ENCODE measurements at regions not wholly inside any gene's neighbourhood (a gene's known extent, or its start where the extent isn't known, plus 50 kb on each side); places are given as distances from the start of the nearest gene placed in this dataset.

GRCh38 chr21:16311229-16311628 lies 581.4 kb downstream of the USP25 start:
- DNase-seq = no peak

- DNase-seq = no peak
Measured at GRCh38 chr21:16312321-16312720, 582.5 kb downstream of the USP25 start.

- no peak for DNase-seq
Measured at GRCh38 chr21:16315223-16315622, 585.4 kb downstream of the USP25 start.

- no peak for DNase-seq
Measured at GRCh38 chr21:16318651-16319300, 589.0 kb downstream of the USP25 start.

- no peak for DNase-seq
Measured at GRCh38 chr21:16320110-16320509, 590.3 kb downstream of the USP25 start.

GRCh38 chr21:16322454-16322853 lies 592.7 kb downstream of the USP25 start:
- no peak for DNase-seq

DNA sequence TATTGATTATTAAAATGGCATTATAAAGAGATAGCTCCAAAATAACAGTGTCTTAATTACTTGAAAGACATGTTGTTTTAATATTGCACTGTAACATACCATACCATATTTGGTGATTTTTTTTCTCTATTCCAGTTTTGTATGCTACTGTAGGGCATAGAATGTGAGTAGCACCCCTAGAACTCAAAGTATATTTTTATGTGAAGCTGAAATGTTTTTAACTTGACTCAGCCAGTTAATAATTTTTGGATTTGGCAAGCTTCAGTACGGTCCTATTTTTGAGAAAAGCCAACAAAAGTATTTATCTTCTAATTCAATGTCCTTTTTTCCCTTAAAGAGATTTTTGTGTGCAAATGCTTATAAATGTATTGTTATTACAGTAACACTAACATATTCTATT lies 593.8 kb downstream of the USP25 start:
- no peak for DNase-seq

DNA sequence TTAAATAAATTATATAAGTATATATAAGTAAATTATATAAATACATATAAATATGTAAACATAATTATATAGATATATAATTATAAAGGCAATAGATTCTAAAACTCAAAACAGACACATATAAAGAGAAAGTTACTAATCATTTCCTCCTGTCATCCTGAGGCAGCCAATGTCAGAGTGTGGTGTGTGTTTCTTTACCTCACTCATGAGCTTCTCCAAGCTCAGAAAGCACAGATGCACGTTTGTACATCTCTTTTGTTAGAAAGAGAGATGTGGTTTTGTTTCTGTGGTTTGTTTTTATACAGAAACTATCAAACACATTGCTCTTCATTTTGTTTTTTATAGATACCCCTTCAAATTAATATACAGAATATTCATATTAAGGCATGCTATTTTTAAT lies 594.8 kb downstream of the USP25 start:
- no peak for DNase-seq

GRCh38 chr21:16330082-16330907 lies 600.5 kb downstream of the USP25 start:
- no peak for DNase-seq

DNA sequence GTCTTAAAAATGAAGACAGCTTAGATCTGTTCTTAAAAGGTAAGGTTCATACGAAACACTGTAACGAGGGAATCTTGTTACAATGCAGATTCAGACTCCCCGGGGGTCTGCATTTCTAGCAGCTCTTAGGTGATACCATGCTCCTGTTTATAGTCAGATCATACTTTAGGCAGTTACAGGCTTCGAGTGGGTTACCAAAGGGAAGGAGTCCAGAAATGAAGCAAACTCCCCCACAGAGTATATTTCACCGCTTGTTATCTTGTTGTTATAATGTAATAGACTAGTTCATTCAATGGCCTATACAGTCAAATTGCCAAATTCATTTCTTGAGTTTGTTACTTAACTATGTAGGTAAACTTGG lies 601.1 kb downstream of the USP25 start:
- no peak for DNase-seq

- DNase-seq = no peak
Measured at GRCh38 chr21:16337266-16337665, 607.5 kb downstream of the USP25 start.

- DNase-seq = no peak
Measured at GRCh38 chr21:16342932-16343331, 613.1 kb downstream of the USP25 start.

- DNase-seq = no peak
Measured at GRCh38 chr21:16343776-16344175, 614.0 kb downstream of the USP25 start.

DNA sequence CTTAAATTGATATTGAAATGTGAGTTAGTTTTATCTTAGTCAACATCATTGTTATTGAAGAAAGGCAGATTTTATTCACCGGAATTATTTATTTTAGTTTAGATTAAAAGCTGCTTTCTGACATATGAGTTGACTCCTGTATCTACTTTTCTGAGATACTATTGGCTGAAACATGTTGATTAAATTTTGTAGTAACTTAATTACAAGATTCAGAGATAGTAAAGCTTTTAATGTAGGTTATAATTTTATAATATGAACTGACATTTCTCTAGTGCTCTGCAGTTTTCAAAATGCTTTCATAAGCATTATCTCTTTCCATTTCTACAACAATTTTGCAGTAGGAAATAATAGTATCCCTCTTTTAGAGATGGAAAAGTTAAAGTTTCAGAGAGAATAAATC lies 616.0 kb downstream of the USP25 start:
- DNase-seq = no peak

GRCh38 chr21:16347223-16347622 lies 617.4 kb downstream of the USP25 start:
- no peak for DNase-seq

DNA sequence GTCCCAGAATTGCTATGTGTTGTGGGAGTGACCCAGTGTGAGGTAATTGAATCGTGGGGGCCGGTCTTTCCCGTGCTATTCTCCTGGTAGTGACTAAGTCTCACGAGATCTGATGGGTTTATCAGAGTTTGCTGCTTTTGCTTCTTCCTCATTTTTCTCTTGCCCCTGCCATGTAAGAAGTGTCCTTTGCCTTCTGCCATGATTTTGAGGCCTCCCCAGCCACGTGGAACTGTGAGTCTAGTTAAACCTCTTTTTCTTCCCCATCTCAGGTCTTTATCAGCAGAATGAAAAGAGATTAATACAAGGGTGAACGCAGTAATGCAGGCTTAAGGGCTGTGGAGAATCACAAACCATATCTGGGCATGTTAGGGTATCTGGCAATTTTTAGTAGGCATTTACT lies 624.0 kb downstream of the USP25 start:
- DNase-seq = no peak

GRCh38 chr21:16357994-16358393 lies 628.2 kb downstream of the USP25 start:
- DNase-seq = no peak

- DNase-seq = no peak
Measured at GRCh38 chr21:16358784-16359183, 629.0 kb downstream of the USP25 start.

- DNase-seq = no peak
Measured at GRCh38 chr21:16363100-16363499, 633.3 kb downstream of the USP25 start.

DNA sequence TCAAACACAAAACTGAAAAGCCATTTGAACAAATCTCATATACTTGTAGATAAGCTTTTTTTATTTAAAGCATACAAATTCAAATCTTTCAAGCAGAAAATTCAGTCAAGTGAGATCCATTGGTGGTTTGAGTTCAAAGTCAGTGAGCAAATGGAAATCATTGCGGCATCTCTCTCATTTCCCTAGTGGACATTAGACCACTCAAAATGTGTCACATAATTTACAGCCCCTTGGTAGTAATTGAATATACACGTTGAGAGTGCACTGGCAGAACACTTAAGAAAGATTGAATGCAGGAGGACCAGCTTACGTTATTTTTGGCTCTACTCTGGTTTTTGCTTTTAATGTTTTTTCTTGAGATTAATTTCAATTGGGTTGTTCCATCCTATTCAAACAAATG lies 633.7 kb downstream of the USP25 start:
- DNase-seq = no peak

- DNase-seq = no peak
Measured at GRCh38 chr21:16366207-16366606, 636.4 kb downstream of the USP25 start.

GRCh38 chr21:16367079-16367478 lies 637.3 kb downstream of the USP25 start:
- DNase-seq = no peak

GRCh38 chr21:16370186-16370585 lies 640.4 kb downstream of the USP25 start:
- no peak for DNase-seq

DNA sequence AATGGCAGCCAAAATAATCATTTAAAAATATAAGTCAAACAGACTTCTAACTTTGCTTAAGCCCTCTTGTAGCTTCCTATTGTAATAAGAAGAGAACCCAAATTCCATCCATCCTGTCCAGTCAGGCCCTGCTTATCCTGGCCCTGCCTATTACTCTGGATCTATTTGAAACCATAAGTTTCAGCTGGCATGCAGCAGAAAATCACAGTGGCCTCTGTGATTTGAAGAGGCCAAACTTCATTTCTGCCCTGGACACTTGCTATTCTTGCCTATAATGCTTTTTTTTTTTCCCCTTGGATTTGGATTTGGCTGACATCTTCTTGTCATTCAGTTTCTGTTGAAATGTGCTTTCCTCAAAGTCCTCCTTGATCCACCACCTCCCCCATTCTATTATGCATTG lies 642.8 kb downstream of the USP25 start:
- DNase-seq = no peak

- DNase-seq = no peak
Measured at GRCh38 chr21:16376673-16377072, 646.9 kb downstream of the USP25 start.

Data from activated CD4-positive, alpha-beta T cell treated with anti-CD3 and anti-CD28 coated beads for 48 hours (primary cell).